HG02885 (cell line): ENCODE measurements at regions not wholly inside any gene's neighbourhood (a gene's known extent, or its start where the extent isn't known, plus 50 kb on each side); places are given as distances from the start of the nearest gene placed in this dataset.
"Not testable (repeated sequence)": the region's sequence is repeated elsewhere in the genome, so short reads cannot be mapped to it uniquely, and the experiment has no call there.

Experiments used
- ATAC-seq: cut with Tn5 transposase; IDR thresholded peaks from one replicate; pipeline ENCODE4 v1.9.1; 2021; ENCODE audit warnings: mild to moderate bottlenecking; ENCODE audit not compliant: unreplicated experiment, poor library complexity

- no peak for ATAC-seq
Observed at GRCh38 chr13:66154976-66155375, 1075.2 kb downstream of the PCDH9 start.

GRCh38 chr13:66154354-66154753 is 1075.8 kb downstream of the PCDH9 start:
- ATAC-seq: no peak

GRCh38 chr13:66152596-66152995 is 1077.5 kb downstream of the PCDH9 start:
- no peak for ATAC-seq

GRCh38 chr13:66144357-66144756 is 1085.8 kb downstream of the PCDH9 start:
- not testable (repeated sequence) for ATAC-seq

- no peak for ATAC-seq
Observed at GRCh38 chr13:66139701-66140100, 1090.4 kb downstream of the PCDH9 start.

GRCh38 chr13:66139250-66139649 is 1090.9 kb downstream of the PCDH9 start:
- no peak for ATAC-seq

- peak; percentile 85 for ATAC-seq
Observed at GRCh38 chr13:66138172-66138811, 1091.8 kb downstream of the PCDH9 start.

- ATAC-seq: no peak
Observed at GRCh38 chr13:66137384-66137783, 1092.8 kb downstream of the PCDH9 start.

GRCh38 chr13:66128692-66129269 is 1101.4 kb downstream of the PCDH9 start:
- no peak for ATAC-seq

- no peak for ATAC-seq
Observed at GRCh38 chr13:66128201-66128600, 1101.9 kb downstream of the PCDH9 start.

GRCh38 chr13:66117563-66117962 is 1112.6 kb downstream of the PCDH9 start:
- ATAC-seq: no peak

GRCh38 chr13:66113882-66114526 is 1116.1 kb downstream of the PCDH9 start:
- ATAC-seq: no peak

GRCh38 chr13:66111628-66112027 is 1118.5 kb downstream of the PCDH9 start:
- ATAC-seq: no peak

- no peak for ATAC-seq
Observed at GRCh38 chr13:66106246-66106645, 1123.9 kb downstream of the PCDH9 start.

GRCh38 chr13:66102864-66103263 is 1127.3 kb downstream of the PCDH9 start:
- no peak for ATAC-seq

- no peak for ATAC-seq
Observed at GRCh38 chr13:66099825-66100224, 1130.3 kb downstream of the PCDH9 start.

- ATAC-seq: no peak
Observed at GRCh38 chr13:66098931-66099628, 1131.1 kb downstream of the PCDH9 start.

GRCh38 chr13:66089711-66090110 is 1140.4 kb downstream of the PCDH9 start:
- ATAC-seq: no peak

- no peak for ATAC-seq
Observed at GRCh38 chr13:66087269-66087710, 1142.8 kb downstream of the PCDH9 start.

- ATAC-seq: no peak
Observed at GRCh38 chr13:66077132-66077689, 1152.9 kb downstream of the PCDH9 start.

- ATAC-seq: no peak
Observed at GRCh38 chr13:66076417-66076816, 1153.7 kb downstream of the PCDH9 start.
